ENCODE measurements at regions not wholly inside any gene's neighbourhood (a gene's known extent, or its start where the extent isn't known, plus 50 kb on each side); places are given as distances from the start of the nearest gene placed in this dataset.

- no peak overlapping the region for H2AFZ ChIP-seq (ENCODE audit: low read depth, low read length)
- H3K4me3 ChIP-seq (ENCODE audit: low read length) = no peak overlapping the region
- no peaks in the 10 kb centered on the region for H3K9me2 ChIP-seq (ENCODE audit: insufficient read depth, low read length)
- H3K27me3 ChIP-seq (ENCODE audit: insufficient read depth, low read depth, low read length) = no peaks in the 10 kb centered on the region
- H3K36me3 ChIP-seq (ENCODE audit: insufficient read depth, low read length) = no peaks in the 10 kb centered on the region
- H3K9ac ChIP-seq (ENCODE audit: low read length) = no peak overlapping the region
- no peak overlapping the region for H3K4me2 ChIP-seq (ENCODE audit: low read length)
- H3K27ac ChIP-seq (ENCODE audit: low read length) = no peak overlapping the region
- H3K9me3 ChIP-seq (ENCODE audit: low read length) = no peaks in the 10 kb centered on the region
- no peak for TF ChIP-seq REST (IDR thresholded peaks at IDR 0.05; ENCODE audit: borderline replicate concordance)
- TF ChIP-seq CTCF (IDR thresholded peaks at IDR 0.05; ENCODE audit: poor library complexity, severe bottlenecking) = peak; percentile 69
- no peak for TF ChIP-seq MXI1 (conservative IDR thresholded peaks at IDR 0.05; ENCODE audit: poor library complexity, severe bottlenecking)
- peak; percentile 78 for TF ChIP-seq RAD21 (conservative IDR thresholded peaks at IDR 0.05)
- TF ChIP-seq SMC3 (conservative IDR thresholded peaks at IDR 0.05; ENCODE audit: poor library complexity) = peak; percentile 73
- TF ChIP-seq EZH2 (IDR thresholded peaks at IDR 0.05; ENCODE audit: borderline replicate concordance, insufficient read depth, low read length, poor library complexity, severe bottlenecking) = no peak
- peak; percentile 91 for TF ChIP-seq EP300 (conservative IDR thresholded peaks at IDR 0.05; ENCODE audit: poor library complexity, severe bottlenecking)
- peak; percentile 51 for TF ChIP-seq POLR2AphosphoS5 (IDR thresholded peaks at IDR 0.05)
- TF ChIP-seq TAF1 (IDR thresholded peaks at IDR 0.05; ENCODE audit: low read depth) = no peak
- H4K20me1 ChIP-seq (ENCODE audit: insufficient read depth) = no peaks in the 10 kb centered on the region
- H3F3A ChIP-seq (ENCODE audit: insufficient read depth, low read length, poor library complexity, severe bottlenecking) = no peaks in the 10 kb centered on the region
- no peaks in the 10 kb centered on the region for H3K79me2 ChIP-seq (replicated peaks; ENCODE audit: insufficient read depth, low read length)
These were observed 928.3 kb downstream of the NSUN3 start for GRCh38 chr3:94990952-94991705.

- no peak overlapping the region for H3K9ac ChIP-seq (ENCODE audit: low read length)
- H3K4me3 ChIP-seq (ENCODE audit: low read length) = no peak overlapping the region
- H2AFZ ChIP-seq (ENCODE audit: low read depth, low read length) = no peak overlapping the region
- no peak overlapping the region for H3K27ac ChIP-seq (ENCODE audit: low read length)
- H3K27me3 ChIP-seq (ENCODE audit: insufficient read depth, low read depth, low read length) = no peaks in the 10 kb centered on the region
- no peaks in the 10 kb centered on the region for H3K9me3 ChIP-seq (ENCODE audit: low read length)
- H3K36me3 ChIP-seq (ENCODE audit: insufficient read depth, low read length) = no peaks in the 10 kb centered on the region
- H3K79me2 ChIP-seq (replicated peaks; ENCODE audit: insufficient read depth, low read length) = no peaks in the 10 kb centered on the region
- H4K20me1 ChIP-seq (ENCODE audit: insufficient read depth) = no peaks in the 10 kb centered on the region
- H3F3A ChIP-seq (ENCODE audit: insufficient read depth, low read length, poor library complexity, severe bottlenecking) = no peaks in the 10 kb centered on the region
- H3K9me2 ChIP-seq (ENCODE audit: insufficient read depth, low read length) = no peaks in the 10 kb centered on the region
- TF ChIP-seq POLR2AphosphoS5 (IDR thresholded peaks at IDR 0.05) (no peak), RAD21 (conservative IDR thresholded peaks at IDR 0.05) (no peak), CTCF (IDR thresholded peaks at IDR 0.05; ENCODE audit: poor library complexity, severe bottlenecking) (no peak)
- H3K4me2 ChIP-seq (ENCODE audit: low read length) = no peak overlapping the region
These were observed 933.9 kb downstream of the NSUN3 start for GRCh38 chr3:94996743-94997142.
